CD4-positive, alpha-beta T cell treated with Interleukin-4 for 4 hours (primary cell): ENCODE measurements at regions not wholly inside any gene's neighbourhood (a gene's known extent, or its start where the extent isn't known, plus 50 kb on each side); places are given as distances from the start of the nearest gene placed in this dataset.
"Not testable (repeated sequence)": the region's sequence is repeated elsewhere in the genome, so short reads cannot be mapped to it uniquely, and the experiment has no call there.

ENCODE experiments used
- DNase-seq: peaks from one replicate; pipeline ENCODE4 v3.0.0-alpha.2; 2020

DNA sequence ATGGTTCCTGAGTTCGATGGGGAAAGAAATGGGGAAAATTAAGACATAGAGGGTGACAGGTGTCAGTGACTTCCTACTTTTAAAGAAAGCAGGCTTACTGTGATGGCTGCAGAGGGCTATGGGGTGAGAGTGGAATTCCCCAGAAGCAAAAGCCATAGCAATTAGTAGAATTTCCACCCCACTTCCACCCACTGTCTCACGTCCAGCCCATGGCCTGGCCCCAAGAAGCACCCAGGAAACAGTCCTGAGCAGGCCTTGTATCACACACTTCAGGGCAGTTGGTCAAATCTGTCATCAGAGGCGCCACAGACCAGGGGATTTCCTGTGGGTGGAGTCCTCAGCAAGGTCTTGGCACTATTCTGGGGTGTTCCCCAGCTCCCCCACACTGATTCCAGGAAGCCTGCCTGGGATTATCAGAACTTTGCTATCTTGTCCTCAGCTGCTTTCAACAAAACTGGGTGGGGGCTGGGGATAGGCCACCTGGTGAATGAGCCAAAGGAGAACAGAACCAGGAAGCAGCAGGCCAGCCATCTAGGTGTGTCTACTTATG lies 120.1 kb upstream of the CCND2 start:
- DNase-seq = peak; percentile 60

DNA sequence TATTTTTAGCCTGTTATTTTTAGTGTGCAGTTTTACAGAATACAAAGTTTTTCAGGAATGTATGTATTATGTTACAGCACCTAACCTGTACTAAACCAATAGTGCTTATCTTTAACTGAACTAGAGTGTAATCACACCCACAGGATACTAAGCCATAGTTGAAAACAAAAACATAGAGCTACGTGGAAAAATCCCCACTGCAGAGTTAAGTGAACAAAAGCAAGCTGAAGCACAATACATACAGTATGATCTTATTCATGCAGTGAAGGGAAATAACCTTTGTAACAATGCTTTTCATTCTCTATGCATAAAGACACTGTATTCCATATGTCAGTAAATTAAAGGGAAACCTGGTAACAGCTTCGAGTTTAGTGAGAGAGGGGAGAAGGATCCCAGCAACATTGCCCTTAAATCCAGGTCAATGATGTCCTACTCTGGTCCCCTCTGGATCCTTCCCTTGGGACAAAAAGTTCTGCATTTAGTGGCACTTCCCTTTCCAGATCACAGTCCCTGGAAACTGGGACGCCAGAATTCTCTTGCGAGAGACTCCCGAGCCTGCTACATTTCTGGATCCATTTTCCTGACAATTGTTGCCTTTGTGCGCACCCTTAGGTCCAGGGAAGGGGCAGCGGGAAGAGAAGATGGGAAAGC lies 121.3 kb upstream of the CCND2 start:
- DNase-seq = peak; percentile 55

DNA sequence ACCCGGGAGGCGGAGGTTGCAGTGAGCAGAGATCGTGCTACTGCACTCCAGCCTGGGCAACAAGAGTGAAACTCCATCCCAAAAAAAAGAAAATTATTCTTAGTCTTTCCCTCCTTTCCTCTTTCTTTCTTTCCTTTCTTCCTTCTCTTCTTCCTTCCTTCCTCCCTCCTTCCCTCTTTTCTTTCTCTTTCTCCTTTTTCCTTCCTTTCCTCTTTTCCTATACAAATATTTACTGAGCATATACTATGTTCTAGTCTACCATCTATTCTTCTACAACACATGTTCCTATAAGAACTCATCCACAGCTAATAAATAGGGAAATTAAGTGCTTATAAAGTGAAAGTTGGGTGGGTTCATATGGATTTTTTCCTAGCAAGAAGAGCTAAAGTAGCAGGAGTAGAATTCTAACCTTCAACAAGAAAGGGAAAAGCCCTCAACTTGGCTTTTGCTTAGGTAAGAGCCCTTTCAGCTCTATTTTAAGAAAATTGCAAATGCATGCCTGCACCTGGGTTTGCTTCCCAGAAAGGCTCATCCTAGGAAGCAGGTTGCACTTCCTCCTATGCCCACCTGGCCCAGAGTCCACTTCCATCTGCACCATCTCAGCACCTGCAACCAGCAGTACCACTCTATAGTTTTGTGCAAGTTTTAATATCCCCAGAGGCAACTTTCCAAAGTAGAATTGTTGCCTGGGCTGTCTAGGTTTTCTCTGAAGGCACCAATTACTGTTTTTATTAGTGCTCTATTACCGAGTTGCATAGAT lies 122.0 kb upstream of the CCND2 start:
- no peak for DNase-seq

DNA sequence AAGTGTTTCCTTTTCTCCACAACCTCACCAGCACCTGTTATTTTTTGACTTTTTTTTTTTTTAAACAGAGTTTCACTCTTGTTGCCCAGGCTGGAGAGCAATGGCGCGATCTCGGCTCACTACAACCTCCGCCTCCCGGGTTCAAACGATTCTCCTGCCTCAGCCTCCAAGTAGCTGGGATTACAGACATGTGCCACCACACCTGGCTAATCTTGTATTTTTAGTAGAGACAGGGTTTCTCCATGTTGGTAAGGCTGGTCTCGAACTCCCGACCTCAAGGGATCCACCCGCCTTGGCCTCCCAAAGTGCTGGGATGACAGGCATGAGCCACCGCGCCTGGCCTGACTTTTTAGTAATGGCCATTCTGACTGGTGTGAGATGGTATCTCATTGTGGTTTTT lies 123.2 kb upstream of the CCND2 start:
- DNase-seq = not testable (repeated sequence)

DNA sequence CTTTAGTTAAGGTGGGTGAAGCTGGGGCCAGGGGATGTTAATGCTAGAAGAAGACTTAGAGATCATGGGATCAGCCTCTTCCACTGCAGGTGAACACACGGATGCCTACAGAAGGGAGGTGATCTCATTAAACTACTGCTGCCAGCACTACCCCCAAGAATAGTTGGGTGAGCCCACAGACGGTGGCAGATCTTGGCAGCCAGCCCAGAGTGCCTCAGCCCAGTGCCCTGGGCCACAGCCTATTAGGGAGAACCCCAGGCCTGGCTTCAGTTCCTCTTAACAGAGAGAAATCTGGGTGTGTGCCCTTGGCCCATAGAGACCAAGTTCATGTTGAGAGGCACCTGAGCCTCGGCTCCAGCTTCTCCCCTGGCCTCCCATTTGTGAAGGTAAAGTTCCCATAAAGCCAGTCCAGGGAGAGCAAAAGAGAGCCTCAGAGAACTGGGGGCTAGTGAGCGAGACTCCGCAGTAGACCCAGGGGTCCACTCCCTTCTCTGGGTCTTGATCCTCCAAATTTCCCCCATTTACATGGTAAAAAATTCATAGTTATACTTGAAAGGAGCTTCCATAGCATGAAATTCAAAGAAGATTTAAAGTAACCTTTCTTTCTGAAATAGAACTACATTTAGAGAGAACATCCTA lies 125.0 kb upstream of the CCND2 start:
- peak; percentile 80 for DNase-seq

DNA sequence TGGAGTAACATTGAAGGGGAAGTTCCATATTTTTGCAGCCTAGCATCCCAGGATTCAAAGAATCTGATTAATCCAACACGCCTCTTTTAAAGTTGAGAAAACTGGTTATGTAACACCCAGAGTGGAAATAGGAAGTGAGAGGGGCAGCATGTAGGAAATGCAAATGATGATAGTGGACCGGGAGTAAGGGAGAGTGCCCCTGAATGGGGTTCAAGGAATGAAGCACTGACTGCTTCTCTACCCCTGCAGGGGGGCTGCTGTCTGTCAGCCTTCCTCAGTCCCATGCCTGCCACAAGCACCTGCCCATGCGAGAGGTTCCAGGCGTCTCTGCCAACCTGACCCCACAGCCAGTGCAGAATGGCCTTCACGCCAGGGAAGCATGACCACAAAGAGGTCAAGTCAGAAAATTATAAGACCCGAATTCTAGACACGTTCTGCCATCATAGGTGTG lies 126.5 kb upstream of the CCND2 start:
- no peak for DNase-seq

DNA sequence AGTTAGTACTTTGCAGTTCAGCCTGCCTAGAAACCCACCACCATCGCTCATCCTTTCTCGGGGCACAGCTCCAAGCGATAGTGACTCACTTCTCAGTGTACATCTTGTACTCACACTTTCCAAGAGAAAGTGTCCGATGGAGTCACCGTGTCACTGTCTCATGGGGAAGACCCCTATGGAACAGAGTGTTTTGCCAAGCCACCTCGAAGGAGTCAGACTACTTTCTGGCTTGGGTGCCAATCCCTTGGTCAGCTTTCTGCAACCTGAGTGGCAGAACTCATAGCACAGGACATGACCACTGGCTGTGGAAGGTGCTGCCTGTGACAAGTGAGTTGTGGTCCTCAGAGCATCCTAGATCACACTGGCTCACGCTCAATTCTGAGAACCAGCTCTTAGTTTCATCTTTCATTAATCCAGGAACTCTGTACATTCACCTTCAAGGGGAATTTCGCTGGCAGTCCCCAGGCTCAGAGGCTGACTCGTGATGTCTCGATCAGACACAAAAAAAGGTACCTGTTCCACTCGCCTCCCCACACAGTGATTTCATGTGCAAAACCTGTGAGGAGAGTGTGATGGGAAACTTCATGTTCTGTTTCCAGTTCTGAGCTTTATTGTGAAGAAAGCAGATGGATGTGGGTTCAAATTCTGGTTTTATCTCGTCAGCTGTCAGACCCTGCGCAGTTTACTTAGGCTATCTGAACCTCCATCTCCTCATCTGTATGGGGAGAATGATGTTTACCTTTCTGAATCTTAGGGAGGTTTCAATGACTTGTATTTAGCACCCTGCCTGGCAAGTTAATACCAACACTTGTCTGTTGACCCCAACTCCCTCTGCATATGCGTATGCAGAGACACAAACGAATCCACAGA lies 127.3 kb upstream of the CCND2 start:
- DNase-seq = peak; percentile 41

DNA sequence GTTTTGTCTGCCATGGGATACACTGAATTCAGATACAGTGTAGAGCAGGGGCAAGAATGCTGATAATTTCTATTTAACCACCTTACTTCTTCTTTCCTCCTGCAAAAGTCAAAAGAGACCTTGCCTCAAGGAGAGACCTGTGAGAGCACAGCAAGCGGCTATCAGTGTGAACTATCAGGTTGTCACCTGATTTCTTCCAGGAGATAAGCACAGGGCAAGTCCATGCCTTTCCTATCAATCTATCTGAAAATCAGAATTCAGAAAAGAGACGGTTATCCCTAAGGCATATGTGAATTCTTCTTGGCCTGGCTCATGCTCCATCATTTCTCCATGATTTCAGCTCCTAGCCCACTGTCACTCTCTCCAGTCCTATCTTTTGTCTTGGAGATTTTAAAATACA lies 128.9 kb upstream of the CCND2 start:
- DNase-seq = no peak

DNA sequence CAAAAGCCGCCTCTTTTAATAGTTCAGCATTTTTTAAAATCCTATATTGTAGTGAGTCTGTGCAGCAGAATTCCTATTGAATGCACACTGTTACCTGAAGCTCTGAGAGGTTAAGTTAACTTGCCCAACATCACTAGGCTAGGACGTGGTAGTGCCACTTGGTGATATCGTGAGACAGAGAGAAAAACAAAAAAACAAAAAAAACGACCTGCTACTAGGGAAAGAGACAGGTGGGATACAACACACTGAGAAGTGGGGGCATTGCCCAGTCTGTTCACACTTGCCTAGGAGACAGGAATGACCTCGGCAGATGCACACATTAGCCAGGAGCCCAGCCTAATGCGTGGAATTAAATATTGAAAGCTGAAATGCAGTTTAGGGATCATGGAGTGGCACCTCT lies 129.7 kb upstream of the CCND2 start:
- DNase-seq = peak; percentile 46

DNA sequence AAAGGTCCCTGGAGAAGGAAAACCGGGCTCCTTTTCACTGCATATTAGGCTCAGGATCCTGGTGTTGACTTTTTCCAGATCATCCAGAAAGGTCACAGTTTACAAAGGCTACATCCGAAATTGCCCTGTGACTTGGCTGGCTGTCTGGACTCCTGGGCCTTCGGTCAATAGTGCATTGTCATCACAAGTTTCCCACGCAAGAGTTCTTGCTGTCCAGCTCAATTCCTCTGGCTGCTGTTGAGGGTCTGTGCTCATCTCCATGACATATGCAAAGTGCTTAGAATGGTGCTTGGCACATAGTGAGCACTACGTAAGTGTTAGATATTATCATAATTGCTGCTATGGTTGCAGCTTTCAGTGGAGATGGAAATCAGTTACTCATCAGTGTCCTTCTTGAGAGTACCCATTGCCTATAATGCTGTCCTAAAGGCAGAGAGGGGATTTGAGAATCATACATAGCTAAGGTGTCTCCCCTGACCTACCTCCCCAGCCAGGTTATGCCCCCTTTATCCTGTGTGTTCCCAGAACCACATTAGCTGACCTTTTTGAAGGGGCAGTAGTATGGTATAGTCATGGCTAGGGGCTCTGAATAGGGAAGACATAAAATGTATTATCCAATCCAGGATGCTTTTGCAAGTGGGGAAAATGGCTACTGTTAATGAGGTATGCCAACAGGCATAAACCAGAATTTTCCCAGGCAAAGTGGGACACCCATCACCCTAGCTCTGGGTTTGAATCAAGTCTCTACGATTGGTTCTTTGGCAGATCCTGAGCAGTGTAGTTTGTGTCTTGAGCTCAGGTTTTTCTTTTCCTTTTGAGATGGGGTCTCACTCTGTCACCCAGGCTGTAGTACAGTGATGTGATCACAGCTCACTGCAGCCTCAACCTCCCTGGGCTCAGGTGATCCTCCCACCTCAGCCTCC lies 132.0 kb upstream of the CCND2 start:
- DNase-seq = peak; percentile 31

DNA sequence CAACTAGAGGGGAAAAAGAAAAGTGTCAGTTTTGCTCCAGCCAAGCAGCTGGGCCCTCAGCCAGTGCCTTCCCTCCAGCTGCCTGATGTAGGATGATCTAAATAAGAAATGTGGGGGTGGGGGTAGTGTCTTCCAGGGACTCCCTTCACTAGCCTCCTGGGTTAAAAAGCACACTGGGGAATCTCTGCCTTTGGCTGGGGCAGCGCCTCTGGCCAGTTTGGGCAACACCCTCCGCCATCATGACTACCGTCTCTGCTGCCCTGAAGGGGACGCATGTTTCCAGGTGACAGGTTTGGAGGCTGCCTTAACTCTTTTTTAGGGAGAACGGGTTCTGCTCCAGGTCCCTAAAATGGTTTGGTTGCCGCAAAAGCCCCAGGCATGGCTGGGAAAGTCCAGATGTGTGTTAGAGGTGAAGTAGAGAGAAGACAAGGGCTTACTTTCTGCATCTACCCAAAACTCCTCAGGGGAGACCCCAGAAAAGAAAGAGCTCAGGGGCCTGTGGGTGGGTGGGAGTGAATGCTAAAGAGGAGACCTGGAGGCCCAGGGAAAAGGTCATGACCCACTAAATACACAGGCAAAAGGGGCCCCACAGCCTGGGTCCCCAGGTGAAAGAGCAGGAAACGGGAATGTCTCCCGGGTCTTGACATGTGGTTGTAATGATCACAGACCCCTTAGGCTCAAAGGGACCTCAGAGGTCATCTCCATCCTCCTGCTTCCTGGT lies 132.8 kb upstream of the CCND2 start:
- no peak for DNase-seq

DNA sequence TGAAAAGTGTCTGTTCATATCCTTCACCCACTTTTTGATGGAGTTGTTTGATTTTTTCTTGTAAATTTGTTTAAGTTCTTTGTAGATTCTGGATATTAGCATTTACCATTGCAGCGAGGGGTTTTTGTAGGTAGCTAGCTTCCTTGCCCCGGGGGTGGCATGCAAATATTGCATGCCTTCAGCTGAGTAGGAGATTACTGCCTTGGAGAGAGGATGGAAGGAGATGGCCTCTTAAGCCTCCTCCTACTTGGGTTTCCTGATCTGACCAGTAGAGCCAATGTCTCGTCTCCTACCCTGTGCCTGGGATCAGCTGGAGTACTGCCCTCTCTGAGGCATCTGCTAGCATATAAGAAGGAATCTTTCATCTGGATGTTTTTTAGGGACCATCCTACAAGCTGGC lies 134.4 kb upstream of the CCND2 start:
- DNase-seq = no peak

DNA sequence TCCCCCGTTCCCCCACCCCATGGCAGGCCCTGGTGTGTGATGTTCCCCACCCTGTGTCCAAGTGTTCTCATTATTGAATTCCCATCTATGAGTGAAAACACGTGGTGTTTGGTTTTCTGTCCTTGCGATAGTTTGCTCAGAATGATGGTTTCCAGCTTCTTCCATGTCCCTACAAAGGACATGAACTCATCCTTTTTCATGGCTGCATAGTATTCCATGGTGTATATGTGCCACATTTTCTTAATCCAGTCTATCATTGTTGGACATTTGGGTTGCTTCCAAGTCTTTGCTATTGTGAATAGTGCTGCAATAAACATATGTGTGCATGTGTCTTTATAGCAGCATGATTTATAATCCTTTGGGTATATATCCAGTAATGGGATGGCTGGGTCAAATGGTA lies 135.0 kb upstream of the CCND2 start:
- DNase-seq = not testable (repeated sequence)

DNA sequence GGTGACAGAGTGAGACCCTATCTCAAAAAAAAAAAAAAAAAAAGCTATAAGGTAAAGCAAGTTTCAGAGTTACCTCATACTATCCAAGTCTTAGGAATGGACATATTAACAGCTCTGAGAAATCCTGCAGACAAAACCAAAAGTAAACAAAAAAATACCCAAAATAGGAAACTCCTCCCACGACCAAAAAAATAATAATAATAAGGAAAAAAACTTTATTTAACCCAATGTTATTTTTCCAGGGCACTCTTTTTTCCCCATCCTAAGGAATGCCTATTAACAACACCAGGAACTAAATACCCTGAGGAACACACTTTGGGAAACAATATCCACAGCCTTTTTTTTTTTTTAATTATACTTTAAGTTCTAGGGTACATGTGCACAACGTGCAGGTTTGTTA lies 135.5 kb upstream of the CCND2 start:
- DNase-seq = no peak

DNA sequence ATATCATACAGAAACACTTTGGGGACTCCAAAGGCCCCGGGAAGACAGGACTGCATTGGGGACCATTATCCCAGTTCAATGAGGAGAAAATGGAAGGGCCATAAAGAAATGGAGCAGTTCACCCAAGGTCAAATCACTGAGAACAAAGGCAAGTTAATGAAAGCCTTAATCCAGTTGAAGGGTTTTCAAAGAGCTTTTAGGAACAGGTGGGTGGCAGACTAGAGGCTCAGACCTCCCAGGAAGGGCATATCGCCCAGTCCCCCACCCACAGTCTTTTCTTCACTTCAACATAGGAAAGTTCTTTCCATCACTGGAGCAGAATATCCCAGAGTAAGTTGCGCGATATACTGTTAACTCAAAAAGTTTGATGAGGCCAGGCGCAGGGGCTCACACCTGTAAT lies 136.1 kb upstream of the CCND2 start:
- DNase-seq = no peak

DNA sequence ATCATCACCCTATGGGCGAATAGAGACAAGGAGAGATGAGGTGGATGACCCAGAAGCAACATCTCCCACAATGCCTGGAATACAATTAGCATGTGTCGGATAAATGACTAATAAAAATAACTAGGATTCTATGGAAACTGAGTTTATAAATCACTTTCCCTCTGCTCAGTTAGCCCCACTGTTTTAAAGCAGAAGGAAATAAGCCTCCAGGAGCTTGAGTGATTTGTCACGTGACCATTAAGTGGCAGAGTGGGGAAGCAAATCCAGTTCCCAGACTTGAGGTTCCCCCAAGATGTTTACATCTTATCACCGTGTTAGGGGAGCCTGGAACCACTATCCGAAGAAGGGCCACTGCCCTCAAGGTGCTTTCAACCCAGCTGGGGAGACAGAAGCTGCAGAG lies 136.5 kb upstream of the CCND2 start:
- DNase-seq = no peak

DNA sequence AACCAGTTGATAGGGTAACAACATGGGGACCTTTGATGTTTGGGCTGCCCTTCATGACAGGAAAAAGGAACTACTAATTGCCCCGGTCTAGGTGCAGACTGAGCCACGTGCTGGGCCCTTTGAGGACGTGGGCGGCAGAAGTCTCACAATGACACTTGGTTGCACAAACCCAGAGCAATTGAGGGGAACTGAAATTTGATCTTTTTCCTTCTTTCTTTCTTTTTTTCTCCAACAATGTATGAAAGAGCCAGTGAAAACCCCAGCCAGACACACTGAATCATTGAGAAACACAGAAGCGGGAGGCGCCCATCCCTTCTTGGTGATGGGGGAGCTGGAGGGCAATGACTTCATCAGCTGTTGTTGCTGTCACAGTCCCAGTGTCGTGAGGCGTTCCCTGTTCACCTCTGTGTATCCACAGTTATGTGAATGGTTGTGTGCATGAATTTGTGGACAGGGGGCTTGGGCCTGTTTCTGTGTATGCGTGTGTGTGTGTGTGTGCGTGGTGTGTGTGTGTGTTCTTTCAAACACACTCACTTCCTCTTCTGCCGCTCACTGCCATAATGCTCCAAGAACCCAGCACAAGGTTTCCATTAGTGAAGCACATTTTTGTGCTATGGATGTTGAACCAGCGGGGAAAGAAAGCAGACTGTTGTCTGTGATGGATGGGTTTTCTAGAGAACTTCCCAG lies 137.5 kb upstream of the CCND2 start:
- no peak for DNase-seq

DNA sequence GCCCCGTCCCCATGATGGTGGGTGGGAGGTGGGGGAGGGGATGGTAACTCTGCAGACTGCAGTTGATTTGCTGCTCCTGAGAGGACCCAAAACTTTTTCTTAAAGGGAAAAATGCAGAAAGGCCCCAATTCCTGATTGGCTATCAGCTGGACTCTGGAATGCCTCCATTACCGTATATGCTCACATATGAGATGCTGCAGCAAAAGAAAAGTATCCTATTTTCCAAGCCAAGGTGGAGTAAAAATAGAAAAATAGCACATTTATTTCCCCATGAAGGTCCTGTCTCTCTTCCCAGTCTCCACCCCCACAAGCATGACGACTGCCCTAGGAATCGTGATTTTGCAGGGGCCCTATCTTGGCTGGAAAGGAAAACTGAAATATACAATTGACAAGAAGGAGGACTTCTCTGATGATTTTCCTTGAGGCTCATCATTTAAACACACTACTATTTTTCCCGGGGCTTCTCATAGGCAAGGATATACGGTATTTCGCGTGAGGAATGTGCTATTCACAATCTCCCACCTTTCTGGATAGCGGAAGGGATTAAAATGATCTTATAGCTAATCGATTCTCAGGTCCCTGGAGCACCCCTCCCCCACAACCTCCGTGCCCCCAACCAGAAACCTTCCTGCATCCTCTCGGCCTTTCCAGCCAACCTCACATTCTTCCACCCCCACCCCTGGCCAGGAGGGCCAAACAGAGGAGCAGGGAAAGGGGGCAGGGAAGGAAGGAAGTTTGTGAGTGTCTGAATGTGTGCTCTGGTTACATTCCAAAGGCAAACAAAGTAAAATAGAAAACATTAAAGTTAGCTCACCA lies 138.9 kb upstream of the CCND2 start:
- no peak for DNase-seq

DNA sequence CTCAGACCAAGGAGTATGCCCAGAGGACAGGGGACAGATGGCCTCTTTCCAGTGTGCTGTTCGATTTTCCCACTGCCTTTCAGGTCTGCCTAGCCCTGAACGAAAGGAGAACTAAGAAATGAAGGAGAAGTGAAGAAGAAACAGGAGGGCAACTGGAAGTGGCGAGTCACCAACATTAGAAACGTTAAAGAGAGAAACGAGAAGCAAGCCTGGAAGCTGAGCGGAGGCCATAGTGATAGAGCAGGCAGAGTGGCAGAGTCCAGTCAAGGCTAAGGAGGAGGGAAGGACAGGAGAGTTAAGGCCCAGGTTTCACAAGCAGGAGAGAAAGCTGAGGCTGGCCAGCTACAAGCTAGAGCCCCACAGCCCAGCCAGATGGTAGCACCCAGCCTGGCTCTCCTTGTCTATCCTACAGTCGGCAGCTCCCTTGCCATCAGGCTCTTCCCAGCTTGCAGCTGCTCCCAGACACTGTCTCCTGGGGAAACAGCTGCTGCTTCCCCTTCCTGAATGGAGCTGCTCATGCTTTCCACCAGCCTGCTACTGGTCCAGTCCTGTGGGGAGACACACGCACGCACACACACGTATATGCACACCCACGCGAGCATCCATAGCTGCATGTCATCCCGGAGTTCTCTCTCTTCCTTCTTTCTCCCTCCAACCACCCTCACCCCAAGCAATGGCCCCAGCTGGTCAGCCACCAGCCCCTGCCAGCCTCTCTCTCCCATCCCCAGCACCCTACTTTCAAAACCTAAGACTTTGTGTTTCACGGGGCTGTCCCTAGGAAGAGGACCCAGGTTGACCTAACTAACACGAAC lies 139.7 kb upstream of the CCND2 start:
- DNase-seq = no peak
